ENCODE measurements at regions not wholly inside any gene's neighbourhood (a gene's known extent, or its start where the extent isn't known, plus 50 kb on each side); places are given as distances from the start of the nearest gene placed in this dataset.

DNA sequence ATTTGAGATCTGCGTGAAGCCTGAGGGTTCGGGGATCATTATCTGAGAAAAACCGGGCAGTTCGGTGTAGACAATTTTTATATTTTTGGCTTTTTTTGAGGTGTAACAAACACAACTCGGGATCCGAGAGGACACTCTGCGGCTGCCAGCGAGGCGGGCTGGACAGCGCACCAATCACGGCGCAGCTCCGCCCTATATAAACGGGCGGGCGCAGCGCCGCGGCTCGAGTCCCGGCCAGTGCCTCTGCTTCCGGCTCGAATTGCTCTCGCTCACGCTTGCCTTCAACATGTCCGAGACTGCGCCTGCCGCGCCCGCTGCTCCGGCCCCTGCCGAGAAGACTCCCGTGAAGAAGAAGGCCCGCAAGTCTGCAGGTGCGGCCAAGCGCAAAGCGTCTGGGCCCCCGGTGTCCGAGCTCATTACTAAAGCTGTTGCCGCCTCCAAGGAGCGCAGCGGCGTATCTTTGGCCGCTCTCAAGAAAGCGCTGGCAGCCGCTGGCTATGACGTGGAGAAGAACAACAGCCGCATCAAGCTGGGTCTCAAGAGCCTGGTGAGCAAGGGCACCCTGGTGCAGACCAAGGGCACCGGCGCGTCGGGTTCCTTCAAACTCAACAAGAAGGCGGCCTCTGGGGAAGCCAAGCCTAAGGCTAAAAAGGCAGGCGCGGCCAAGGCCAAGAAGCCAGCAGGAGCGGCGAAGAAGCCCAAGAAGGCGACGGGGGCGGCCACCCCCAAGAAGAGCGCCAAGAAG is 69.0 kb downstream of the HFE start:
- H3K4me3 ChIP-seq (IDR thresholded peaks at IDR 0.05; ENCODE audit: insufficient read depth, low read depth, low read length), result no peak overlapping the region
- H3K4me1 ChIP-seq (ENCODE audit: low read depth, poor library complexity, severe bottlenecking), result peaks cover 23% of the 10 kb centered on the region
- H4K20me1 ChIP-seq (ENCODE audit: insufficient read depth), result no peaks in the 10 kb centered on the region
- H3K27ac ChIP-seq, result peak overlapping the region; percentile 100
- H3K27me3 ChIP-seq (ENCODE audit: insufficient read depth, low read depth), result no peaks in the 10 kb centered on the region
- TF ChIP-seq, protein P1, sequence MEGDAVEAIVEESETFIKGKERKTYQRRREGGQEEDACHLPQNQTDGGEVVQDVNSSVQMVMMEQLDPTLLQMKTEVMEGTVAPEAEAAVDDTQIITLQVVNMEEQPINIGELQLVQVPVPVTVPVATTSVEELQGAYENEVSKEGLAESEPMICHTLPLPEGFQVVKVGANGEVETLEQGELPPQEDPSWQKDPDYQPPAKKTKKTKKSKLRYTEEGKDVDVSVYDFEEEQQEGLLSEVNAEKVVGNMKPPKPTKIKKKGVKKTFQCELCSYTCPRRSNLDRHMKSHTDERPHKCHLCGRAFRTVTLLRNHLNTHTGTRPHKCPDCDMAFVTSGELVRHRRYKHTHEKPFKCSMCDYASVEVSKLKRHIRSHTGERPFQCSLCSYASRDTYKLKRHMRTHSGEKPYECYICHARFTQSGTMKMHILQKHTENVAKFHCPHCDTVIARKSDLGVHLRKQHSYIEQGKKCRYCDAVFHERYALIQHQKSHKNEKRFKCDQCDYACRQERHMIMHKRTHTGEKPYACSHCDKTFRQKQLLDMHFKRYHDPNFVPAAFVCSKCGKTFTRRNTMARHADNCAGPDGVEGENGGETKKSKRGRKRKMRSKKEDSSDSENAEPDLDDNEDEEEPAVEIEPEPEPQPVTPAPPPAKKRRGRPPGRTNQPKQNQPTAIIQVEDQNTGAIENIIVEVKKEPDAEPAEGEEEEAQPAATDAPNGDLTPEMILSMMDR (conservative IDR thresholded peaks at IDR 0.05; ENCODE audit: low read depth, low read length), result no peak
- H3K36me3 ChIP-seq (ENCODE audit: insufficient read depth), result no peaks in the 10 kb centered on the region
- peaks cover 45% of the 10 kb centered on the region for H3K79me2 ChIP-seq (ENCODE audit: insufficient read depth, low read depth)
- peak overlapping the region; percentile 100 for H3K9ac ChIP-seq
- peak overlapping the region; percentile 93 for H3K4me2 ChIP-seq
- peak overlapping the region; percentile 66 for H2AFZ ChIP-seq (ENCODE audit: low read depth)

DNA sequence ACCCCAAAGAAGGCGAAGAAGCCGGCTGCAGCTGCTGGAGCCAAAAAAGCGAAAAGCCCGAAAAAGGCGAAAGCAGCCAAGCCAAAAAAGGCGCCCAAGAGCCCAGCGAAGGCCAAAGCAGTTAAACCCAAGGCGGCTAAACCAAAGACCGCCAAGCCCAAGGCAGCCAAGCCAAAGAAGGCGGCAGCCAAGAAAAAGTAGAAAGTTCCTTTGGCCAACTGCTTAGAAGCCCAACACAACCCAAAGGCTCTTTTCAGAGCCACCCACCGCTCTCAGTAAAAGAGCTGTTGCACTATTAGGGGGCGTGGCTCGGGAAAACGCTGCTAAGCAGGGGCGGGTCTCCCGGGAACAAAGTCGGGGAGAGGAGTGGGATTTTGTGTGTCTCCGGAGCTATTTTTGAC is 69.6 kb downstream of the HFE start:
- no peaks in the 10 kb centered on the region for H3K36me3 ChIP-seq (ENCODE audit: insufficient read depth)
- H3K79me2 ChIP-seq (ENCODE audit: insufficient read depth, low read depth), result peaks cover 49% of the 10 kb centered on the region
- H3K4me2 ChIP-seq, result peak overlapping the region; percentile 93
- no peak overlapping the region for H2AFZ ChIP-seq (ENCODE audit: low read depth)
- no peak overlapping the region for H3K4me3 ChIP-seq (IDR thresholded peaks at IDR 0.05; ENCODE audit: insufficient read depth, low read depth, low read length)
- no peaks in the 10 kb centered on the region for H4K20me1 ChIP-seq (ENCODE audit: insufficient read depth)
- peak overlapping the region; percentile 100 for H3K27ac ChIP-seq
- no peaks in the 10 kb centered on the region for H3K27me3 ChIP-seq (ENCODE audit: insufficient read depth, low read depth)
- peaks cover 27% of the 10 kb centered on the region for H3K4me1 ChIP-seq (ENCODE audit: low read depth, poor library complexity, severe bottlenecking)
- H3K9ac ChIP-seq, result peak overlapping the region; percentile 100
- TF ChIP-seq, protein P1 (conservative IDR thresholded peaks at IDR 0.05; ENCODE audit: low read depth, low read length), result no peak

DNA sequence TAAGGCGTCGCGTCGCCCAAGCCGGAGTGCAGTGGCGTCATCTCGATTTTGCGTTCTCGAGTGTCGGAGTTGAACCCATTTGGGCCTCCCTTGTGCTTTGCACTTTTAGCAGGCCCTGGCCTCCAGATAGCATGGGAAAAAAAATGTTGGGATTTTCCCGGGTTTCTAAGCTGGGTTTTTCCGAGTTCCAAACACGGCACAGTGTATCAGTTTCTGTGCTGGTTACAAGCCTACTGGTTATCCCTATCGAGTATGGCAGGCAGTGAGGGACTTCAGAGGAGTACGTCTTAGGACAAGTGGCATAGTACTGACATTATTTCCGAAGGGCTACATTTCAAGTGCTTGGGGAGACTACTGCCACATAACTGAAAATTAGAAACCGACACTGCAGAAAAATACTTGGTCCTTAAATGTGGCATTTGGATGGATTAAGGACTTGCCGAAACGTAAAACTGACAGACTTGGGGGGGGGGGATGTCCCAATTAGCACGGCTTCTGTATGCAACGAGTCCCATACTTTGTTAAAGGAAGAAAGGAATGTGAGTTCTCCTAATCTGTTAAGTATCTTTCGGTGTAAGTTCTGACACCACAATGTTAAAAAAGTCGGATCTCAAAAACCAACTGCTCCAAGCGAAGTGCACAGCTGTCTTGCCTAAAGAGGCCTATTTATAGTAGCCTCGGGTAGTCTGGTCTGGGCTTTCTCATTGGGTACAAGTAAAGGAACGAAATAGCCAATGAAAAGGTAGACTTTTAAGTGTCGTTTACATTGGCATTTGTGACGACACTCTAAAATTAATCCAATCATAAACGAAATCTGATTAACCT is 70.2 kb downstream of the HFE start:
- Histone ChIP-seq H2AFZ (ENCODE audit: low read depth) (no peak overlapping the region), H3K27ac (peak overlapping the region; percentile 100), H3K9ac (peak overlapping the region; percentile 100), H3K4me3 (IDR thresholded peaks at IDR 0.05; ENCODE audit: insufficient read depth, low read depth, low read length) (no peak overlapping the region), H3K79me2 (ENCODE audit: insufficient read depth, low read depth) (peaks cover 53% of the 10 kb centered on the region), H3K4me2 (peak overlapping the region; percentile 93), H4K20me1 (ENCODE audit: insufficient read depth) (no peaks in the 10 kb centered on the region), H3K27me3 (ENCODE audit: insufficient read depth, low read depth) (no peaks in the 10 kb centered on the region), H3K4me1 (ENCODE audit: low read depth, poor library complexity, severe bottlenecking) (peaks cover 27% of the 10 kb centered on the region), H3K36me3 (ENCODE audit: insufficient read depth) (no peaks in the 10 kb centered on the region)
- TF ChIP-seq, protein P1 (conservative IDR thresholded peaks at IDR 0.05; ENCODE audit: low read depth, low read length), result no peak

DNA sequence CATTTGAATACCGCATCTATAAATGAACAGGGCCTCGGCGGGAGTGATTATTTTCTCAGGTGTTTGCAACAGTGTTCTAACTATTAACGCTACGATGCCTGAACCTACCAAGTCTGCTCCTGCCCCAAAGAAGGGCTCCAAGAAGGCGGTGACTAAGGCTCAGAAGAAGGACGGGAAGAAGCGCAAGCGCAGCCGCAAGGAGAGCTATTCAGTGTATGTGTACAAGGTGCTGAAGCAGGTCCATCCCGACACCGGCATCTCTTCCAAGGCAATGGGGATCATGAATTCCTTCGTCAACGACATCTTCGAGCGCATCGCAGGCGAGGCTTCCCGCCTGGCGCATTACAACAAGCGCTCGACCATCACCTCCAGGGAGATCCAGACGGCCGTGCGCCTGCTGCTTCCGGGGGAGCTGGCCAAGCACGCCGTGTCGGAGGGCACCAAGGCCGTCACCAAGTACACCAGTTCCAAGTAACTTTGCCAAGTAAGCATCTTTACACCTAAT is 70.9 kb downstream of the HFE start:
- H4K20me1 ChIP-seq (ENCODE audit: insufficient read depth), result no peaks in the 10 kb centered on the region
- H3K4me1 ChIP-seq (ENCODE audit: low read depth, poor library complexity, severe bottlenecking), result peaks cover 27% of the 10 kb centered on the region
- peaks cover 59% of the 10 kb centered on the region for H3K79me2 ChIP-seq (ENCODE audit: insufficient read depth, low read depth)
- H3K9ac ChIP-seq, result peak overlapping the region; percentile 100
- TF ChIP-seq, protein P1 (conservative IDR thresholded peaks at IDR 0.05; ENCODE audit: low read depth, low read length), result no peak
- H3K4me2 ChIP-seq, result peak overlapping the region; percentile 93
- H2AFZ ChIP-seq (ENCODE audit: low read depth), result no peak overlapping the region
- no peaks in the 10 kb centered on the region for H3K36me3 ChIP-seq (ENCODE audit: insufficient read depth)
- no peak overlapping the region for H3K4me3 ChIP-seq (IDR thresholded peaks at IDR 0.05; ENCODE audit: insufficient read depth, low read depth, low read length)
- peak overlapping the region; percentile 100 for H3K27ac ChIP-seq
- no peaks in the 10 kb centered on the region for H3K27me3 ChIP-seq (ENCODE audit: insufficient read depth, low read depth)
